Cardiac septum (tissue), 1 donor: ENCODE measurements at regions not wholly inside any gene's neighbourhood (a gene's known extent, or its start where the extent isn't known, plus 50 kb on each side); places are given as distances from the start of the nearest gene placed in this dataset.
"Not testable (repeated sequence)": the region's sequence is repeated elsewhere in the genome, so short reads cannot be mapped to it uniquely, and the experiment has no call there.

Experiments
- DNase-seq: peaks from one replicate; pipeline ENCODE4 v3.0.0-alpha.2; 2020; ENCODE audit warnings: low spot score
- intact Hi-C: fragments of 100-400 bp; cut with DNase I; formaldehyde crosslinking; loops from one replicate; pipeline ENCODE4 v1.14.0; 2022
- donor health status: DM: no; HTN: no; CAD: no.

DNA sequence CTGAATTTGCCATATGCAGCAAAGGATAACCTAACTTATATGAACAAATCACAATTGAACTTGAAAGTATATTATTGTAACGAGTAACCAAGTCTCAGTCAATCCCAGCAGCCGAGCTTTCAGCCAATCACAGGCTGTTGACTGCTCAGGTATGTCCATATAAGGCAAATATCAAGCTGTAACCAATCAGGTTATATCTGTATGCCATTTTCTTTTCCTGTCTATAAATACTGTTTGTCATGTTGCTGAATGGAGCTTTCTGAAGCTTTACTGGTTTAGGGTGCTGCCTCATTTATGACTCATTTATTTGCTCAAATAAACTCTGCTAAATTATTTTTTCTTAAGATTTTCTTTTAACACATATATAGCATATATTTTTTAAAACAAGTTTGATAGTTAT is 1059.5 kb downstream of the GALC start:
- DNase-seq, result no peak
- intact Hi-C loops, result no loop called here

- DNase-seq, result no peak
- intact Hi-C loops, result no loop called here
These were observed 1077.6 kb downstream of the GALC start for GRCh38 chr14:86915406-86915805.

- no peak for DNase-seq
- intact Hi-C loops, result no loop called here
These were observed 1080.3 kb downstream of the GALC start for GRCh38 chr14:86912709-86913108.

DNA sequence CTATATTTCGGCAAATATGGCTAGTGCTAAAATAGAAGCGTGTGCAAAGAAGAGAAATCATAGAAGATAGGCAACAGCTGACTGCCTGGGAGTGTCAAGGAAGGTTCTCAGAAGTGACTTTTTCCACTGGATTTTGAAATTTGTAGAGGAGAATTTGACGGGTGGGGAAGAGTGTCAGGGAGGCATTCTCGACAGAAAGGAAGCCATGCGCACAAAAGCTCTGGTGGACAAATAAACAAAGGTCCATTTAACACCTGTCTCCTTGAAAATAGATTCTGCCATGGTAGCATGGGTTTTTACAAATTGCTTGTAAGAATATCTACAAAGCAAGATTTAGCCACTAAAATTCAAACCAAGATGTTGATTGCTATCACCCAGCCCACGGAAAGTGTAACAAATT is 1081.5 kb downstream of the GALC start:
- no peak for DNase-seq
- intact Hi-C loops, result no loop called here

GRCh38 chr14:86905386-86905926 is 1087.5 kb downstream of the GALC start:
- intact Hi-C loops, DNase-seq: not testable (repeated sequence)

GRCh38 chr14:86902176-86902950 is 1090.6 kb downstream of the GALC start:
- intact Hi-C loops, result no loop called here
- DNase-seq, result no peak

DNA sequence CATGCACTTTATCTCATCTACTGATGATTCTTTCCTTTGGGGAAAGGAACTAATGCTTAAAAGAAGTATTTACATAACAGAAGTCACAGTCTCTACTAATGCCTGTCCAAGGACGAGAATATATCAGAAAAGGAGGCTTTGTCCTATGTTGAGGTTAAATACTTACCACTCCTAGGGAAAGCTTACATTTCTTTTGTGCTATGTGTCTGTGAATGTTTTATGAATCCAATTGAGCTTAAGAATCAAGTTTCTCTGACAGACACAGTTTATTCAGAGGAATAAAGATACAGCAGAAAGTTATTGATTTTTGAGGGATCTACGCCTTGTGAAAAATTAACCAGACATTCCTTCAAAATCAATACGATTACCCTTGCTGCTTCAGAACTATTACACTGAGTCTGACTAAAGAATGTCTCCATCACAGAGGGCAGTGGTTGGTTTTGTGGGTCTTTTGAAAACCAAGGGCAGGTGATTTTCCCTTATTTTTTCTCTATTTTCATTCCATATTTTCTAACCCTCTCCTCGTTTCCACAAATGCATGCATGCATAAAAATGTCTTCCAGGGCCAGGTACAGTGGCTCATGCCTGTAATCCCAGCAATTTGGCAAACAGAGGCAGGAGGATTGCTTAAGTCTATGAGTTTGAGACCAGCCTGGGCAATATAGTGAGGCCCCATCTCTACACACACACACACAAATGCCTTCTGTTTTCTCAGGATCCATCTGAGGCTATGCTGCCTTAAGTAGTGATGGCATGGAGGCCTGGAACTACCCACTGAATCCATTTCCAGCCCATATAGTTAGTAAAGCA is 1095.1 kb downstream of the GALC start:
- no peak for DNase-seq
- intact Hi-C loops, result no loop called here

GRCh38 chr14:86897224-86897623 is 1095.8 kb downstream of the GALC start:
- no peak for DNase-seq
- intact Hi-C loops, result no loop called here

DNA sequence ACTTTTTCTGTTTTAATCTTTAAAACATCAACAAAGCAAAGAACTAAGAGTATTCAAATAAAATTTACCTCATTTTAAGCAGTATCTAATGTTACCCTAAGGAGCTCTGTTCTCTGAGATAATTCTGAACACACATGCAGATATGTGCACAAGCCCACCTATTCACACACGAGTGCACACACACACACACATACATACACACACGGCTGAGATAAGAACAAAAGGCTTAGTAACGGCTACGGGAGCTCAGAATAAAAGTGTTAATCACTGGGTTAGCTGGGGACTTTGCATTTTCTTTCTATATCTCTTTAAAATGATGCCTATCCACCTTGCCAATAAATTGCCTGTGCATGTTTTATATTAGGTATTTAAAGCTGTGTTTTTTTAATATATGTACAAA is 1096.3 kb downstream of the GALC start:
- intact Hi-C loops, result no loop called here

DNA sequence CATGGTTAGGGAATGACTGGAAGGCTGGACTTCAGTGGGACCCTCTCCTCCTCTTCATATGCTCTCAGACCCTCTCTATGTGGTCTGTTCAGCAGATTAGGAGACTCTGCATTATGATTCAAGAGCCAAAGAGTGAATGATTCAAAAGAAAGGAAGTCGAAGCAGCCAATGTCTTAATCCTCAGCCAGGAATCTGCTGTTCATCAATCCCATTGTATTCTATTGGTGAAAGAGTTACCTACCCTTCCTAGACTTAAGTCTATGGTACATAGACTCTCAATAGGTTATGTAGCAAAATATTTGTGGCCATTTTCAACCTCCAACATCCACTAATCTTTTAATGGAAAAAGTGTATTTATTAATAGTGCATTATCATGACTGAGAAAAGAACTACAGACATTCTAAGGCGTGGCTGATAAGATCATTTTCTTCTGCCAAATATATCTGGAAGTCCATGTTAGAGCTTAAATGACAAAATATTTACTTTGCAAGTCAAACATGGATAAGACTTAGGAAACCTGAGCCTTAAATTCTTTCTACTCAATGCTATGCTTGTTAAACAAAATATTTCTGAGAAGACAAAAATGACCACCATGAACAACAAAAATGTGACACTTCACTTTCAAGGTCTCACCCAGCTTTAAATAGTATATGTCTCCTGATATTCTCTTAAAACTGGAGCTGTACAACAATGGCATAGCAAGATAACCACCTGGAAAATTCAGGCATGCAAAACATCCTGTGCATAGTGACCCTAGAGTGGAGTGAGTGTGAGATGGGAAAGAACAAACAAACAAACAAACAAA is 1100.6 kb downstream of the GALC start:
- intact Hi-C loops, result no loop called here
- DNase-seq, result no peak

More for the DNA sequence above, 1096.3 kb downstream of the GALC start:
- no peak for DNase-seq

DNA sequence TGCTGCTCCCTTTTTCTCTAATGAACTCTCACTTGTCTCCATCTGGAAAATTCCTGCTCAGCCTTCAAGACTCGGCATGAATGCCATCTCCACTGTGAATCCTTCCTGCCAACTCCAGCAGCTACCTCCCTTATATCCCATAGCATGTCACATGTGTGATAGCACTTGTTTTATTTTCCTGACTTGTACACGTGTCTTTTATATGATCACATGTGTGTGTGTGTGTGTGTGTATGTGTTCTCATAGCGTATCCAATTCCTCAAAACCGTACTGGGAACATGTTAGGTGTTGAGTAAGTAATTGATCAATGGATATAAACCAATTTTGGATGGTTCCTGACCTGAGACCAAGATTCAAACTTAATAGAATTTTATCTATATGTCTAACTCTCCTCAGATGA is 1107.7 kb downstream of the GALC start:
- DNase-seq, result no peak

DNA sequence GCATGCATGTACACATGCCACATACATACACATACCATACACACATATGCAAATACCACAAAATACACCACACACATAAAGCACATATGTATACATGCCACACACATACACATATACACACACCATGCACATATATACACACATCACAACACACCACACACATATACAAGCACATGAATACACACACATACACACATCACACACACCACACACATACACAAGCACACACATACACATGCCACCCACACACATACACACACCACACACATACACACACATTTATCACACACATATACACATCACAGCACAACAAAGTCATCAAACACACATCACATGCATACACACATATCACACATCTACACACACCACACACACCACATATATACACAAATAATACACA is 1108.5 kb downstream of the GALC start:
- intact Hi-C loops, result no loop called here

More for the DNA sequence above, 1107.7 kb downstream of the GALC start:
- intact Hi-C loops, result no loop called here

DNA sequence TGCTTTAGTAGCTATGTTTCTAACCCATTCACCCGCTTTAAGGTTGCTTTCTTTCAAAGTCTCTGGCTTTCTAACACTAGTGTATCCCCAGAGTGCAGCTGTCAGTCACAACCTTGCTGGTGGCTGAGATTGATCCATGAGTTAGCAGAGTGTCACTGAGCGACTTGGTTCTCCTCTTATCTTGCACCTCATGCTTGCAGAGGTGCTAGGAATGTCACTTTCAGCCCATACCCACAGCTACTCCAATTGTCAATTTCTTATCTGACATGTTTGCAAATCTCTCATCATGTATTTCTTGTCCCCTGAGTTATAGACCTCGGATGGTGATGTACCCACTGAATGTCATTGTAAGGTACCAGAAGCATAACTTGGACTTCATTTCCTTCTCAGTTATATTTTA is 1110.2 kb downstream of the GALC start:
- intact Hi-C loops, result no loop called here

More for the DNA sequence above, 1108.5 kb downstream of the GALC start:
- no peak for DNase-seq

DNA sequence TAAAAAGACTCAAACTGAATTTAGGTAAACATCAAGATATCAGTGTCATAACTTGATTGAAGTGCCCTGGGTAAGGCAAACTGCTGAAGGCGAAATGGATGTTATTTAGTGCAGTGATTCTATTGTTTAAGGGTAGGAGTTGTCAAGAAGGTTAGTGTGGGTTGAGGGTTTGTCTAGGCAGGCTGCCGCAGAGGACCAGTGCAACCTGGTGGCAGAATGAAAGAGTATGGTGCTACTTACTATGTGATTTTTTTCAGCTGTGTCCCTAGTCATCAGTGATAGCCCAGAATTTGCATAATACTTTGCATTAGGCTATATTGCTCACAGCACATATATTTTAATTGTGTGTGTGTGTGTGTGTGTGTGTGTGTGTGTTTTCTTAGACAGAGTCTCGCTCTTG is 1127.0 kb downstream of the GALC start:
- no peak for DNase-seq
- intact Hi-C loops, result no loop called here

More for the DNA sequence above, 1110.2 kb downstream of the GALC start:
- DNase-seq, result no peak

GRCh38 chr14:86858591-86858990 is 1134.4 kb downstream of the GALC start:
- intact Hi-C loops, result no loop called here
- no peak for DNase-seq

DNA sequence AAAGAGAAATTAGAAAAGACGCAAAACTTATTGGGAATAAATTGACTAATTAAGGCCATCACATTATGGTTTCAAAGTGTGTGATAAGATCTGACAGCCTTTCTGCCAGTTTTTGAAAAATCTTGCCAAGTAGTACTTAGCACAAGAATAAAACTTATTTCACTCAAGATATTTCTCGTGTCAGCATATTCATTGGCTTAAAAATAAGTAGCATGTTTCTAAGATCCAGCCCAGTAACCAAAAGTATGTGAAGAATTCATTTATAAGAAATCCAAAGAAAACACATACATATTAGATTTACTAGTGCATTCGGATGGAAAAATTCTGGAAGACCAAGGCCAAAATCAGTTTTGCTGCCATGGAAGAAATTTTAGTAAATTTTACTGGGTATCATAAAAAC is 1135.0 kb downstream of the GALC start:
- intact Hi-C loops, result no loop called here
- no peak for DNase-seq

DNA sequence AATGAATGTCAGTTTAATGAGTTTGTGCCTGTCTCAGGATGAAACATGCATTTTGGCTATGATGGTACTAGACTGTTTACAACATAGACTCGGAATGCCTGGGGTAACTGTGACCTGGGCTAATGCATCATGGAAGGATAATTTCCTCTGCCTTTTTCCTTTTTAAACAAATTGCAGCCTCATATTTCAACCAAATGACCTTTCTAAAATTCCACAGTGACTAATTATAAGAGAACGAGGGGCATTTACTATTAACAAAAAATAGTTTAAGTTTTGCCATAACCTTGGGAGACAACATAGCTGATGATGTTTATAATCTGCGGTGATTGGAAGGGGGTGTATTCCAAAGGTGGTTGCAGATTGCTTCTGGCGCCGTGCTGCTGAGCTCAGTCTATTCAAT is 1140.5 kb downstream of the GALC start:
- no peak for DNase-seq
- intact Hi-C loops, result no loop called here

DNA sequence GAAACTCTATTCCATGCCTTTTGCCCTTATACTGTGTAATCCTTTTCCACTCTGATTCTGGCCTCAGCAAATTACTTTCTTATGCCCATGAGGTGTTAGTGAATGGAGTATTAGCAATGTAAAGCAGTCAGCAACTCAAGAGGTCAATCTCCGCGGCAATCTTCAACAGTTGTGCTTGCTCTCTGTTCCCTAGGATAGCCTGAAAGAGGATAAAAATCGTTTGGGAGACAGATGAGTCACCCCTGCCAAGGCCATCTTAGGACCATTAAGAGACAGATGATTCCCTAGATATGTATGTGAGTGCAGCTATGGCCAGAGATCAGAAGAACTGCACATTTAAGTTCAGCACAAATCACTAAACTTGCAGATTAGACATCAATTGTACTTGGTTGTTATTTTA is 1145.8 kb downstream of the GALC start:
- no peak for DNase-seq
- intact Hi-C loops, result no loop called here

- no peak for DNase-seq
- intact Hi-C loops, result no loop called here
These were observed 1154.6 kb downstream of the GALC start for GRCh38 chr14:86838363-86838762.

GRCh38 chr14:86826661-86827060 is 1166.3 kb downstream of the GALC start:
- DNase-seq, result no peak
- intact Hi-C loops, result no loop called here
